Fibroblast of mammary gland (primary cell): ENCODE measurements at regions not wholly inside any gene's neighbourhood (a gene's known extent, or its start where the extent isn't known, plus 50 kb on each side); places are given as distances from the start of the nearest gene placed in this dataset.

Experiments used
- DNase-seq: peaks from one replicate; pipeline ENCODE4 v3.0.0-alpha.2; 2010; ENCODE audit warnings: low read depth
- H3K4me3 ChIP-seq: 2 replicates; pipeline ENCODE4 v1.5.1; 2011; ENCODE audit warnings: low read depth, mild to moderate bottlenecking, low read length, moderate library complexity; ENCODE audit not compliant: control insufficient read depth
- TF ChIP-seq, protein P1 (sequence below): conservative IDR thresholded peaks from 2 replicates; pipeline ENCODE4 v1.5.1; 2011; ENCODE audit warnings: low read depth, low read length, inconsistent platforms; ENCODE audit not compliant: control insufficient read depth, insufficient read depth

- no peak for DNase-seq
- TF ChIP-seq, protein P1, sequence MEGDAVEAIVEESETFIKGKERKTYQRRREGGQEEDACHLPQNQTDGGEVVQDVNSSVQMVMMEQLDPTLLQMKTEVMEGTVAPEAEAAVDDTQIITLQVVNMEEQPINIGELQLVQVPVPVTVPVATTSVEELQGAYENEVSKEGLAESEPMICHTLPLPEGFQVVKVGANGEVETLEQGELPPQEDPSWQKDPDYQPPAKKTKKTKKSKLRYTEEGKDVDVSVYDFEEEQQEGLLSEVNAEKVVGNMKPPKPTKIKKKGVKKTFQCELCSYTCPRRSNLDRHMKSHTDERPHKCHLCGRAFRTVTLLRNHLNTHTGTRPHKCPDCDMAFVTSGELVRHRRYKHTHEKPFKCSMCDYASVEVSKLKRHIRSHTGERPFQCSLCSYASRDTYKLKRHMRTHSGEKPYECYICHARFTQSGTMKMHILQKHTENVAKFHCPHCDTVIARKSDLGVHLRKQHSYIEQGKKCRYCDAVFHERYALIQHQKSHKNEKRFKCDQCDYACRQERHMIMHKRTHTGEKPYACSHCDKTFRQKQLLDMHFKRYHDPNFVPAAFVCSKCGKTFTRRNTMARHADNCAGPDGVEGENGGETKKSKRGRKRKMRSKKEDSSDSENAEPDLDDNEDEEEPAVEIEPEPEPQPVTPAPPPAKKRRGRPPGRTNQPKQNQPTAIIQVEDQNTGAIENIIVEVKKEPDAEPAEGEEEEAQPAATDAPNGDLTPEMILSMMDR = no peak
- H3K4me3 ChIP-seq = no peak overlapping the region
Observed at GRCh38 chr12:87311206-87311605, 718.0 kb downstream of the C12orf50 start.

- H3K4me3 ChIP-seq = no peak overlapping the region
- no peak for DNase-seq
- TF ChIP-seq, protein P1 = no peak
Observed at GRCh38 chr12:87310126-87310525, 719.1 kb downstream of the C12orf50 start.

DNA sequence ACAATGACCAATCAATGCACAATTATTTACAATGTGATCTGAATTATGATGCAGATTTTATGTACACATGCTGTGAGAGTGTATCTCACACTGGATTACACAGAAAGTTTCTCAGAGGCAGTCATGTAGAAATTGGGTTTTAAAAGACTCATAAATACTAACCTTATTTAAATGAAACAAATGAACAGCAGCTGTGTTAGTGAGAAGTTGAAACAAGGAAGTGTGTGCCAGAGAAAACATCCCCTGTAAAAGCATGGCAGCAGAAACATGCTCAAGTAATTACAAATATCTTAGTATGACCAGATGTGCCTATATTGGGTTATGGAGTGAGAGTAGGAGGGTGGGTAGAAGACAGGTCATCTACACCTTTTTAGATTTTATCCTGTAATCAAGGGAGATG, 723.7 kb downstream of the C12orf50 start:
- H3K4me3 ChIP-seq = no peak overlapping the region
- TF ChIP-seq, protein P1 = no peak
- no peak for DNase-seq

DNA sequence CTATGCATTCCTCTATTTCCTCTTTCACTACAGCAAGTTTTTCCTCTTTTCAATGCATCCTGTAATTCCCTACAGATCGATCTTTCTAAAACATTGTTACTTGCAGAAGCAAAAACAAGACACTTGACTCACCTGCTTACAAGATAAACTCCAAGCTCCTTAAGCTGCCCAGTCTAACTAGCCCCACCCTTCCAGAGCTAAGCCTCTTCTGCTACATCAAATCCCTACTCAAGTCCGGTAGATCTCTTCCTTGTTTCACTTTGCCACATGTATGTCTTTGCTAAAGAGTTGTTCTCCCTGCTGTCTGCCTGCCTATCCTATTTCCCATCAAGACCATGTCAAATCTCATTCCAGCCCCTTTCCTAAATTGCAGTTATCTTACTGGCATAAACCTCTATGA, 724.8 kb downstream of the C12orf50 start:
- TF ChIP-seq, protein P1 = no peak
- no peak overlapping the region for H3K4me3 ChIP-seq
- DNase-seq = no peak

DNA sequence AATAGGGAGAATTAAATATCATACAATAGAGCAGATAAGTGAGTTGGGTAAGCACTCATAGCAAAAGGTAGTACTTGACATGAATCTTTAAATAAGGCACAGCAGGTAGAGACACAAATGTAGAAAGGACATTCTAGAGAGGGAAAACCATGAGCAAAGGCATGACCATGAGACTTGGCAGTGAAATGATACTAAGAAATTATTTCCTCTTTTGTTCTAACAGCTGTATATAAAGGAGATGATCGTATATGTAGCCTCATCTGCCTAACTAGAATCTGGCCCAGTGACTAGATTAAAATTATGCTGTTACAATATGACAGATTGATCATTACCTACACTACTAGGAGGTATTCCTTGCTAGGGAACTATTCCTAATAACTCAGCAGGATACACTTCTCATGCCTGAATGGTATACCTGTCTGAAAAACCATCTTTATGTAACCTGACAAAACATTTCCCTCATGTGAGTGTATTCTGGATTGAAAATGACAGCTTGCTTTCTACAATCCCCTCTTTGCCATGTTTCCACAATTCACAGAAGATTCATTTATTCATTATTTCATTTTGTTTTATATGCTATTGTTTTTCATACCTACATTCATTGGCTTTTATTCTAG, 725.7 kb downstream of the C12orf50 start:
- H3K4me3 ChIP-seq = no peak overlapping the region
- TF ChIP-seq, protein P1 = no peak
- no peak for DNase-seq

DNA sequence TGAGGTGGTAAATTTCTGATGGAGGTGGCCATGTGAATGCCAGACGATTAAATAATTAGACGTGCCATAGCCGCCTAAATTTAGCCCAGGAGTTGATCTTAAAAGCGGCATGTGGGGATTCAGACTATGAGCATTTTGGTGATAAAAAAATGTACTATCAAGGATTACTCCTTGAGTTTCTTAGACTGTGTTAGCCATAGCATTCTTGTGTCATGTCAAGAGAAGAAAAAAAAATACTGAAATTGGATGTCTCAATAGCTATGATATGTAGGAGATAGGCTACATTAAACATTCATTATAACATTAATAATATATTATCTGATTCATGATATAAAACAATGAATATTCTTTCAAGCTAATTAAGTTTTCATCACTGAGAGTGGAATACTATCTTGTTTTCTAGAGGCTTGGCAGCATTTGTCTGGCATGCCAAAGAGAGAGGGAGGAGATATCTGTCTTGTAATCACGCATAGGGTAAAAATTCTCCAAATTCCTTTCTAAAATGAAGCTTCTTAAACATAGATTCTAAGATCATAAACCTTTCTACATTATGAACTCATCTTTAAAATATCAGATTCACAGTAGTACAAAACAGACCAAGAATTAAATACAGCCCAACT, 727.0 kb downstream of the C12orf50 start:
- H3K4me3 ChIP-seq = no peak overlapping the region
- TF ChIP-seq, protein P1 = no peak
- no peak for DNase-seq
